IMR-90 (cell line): ENCODE measurements at regions not wholly inside any gene's neighbourhood (a gene's known extent, or its start where the extent isn't known, plus 50 kb on each side); places are given as distances from the start of the nearest gene placed in this dataset.

Source experiments
- ATAC-seq: fragments of 200-7000 bp; cut with Tn5 transposase; 2 replicates; pipeline ENCODE4 v1.9.1; 2020; ENCODE audit warnings: low read depth, mild to moderate bottlenecking, moderate library complexity
- BruUV-seq: library from RNA; stranded (reverse); fragments of 400-500 nt; replicated peaks from 2 replicates; lab custom pipeline; 2021; lab: Mats Ljungman, UMichigan
- CTCF ChIA-PET: fragments of 300-600 bp; formaldehyde crosslinking; extraction: SDS; loops from one replicate; lab custom pipeline; 2021; ENCODE audit warnings: antibody characterized with exemption; lab: Yijun Ruan, JAX
- POLR2A ChIA-PET: fragments of 300-600 bp; sonication (Branson Sonifier 250); formaldehyde crosslinking; loops from one replicate; lab custom pipeline; 2022; ENCODE audit warnings: antibody characterized with exemption; ENCODE audit not compliant: unreplicated experiment; lab: Charles Lee
- DNase-seq: peaks from one replicate; pipeline ENCODE4 v3.0.0; 2013
- H2AFZ ChIP-seq: replicated peaks from 2 replicates; pipeline ENCODE3; 2013; ENCODE audit warnings: low read length, mild to moderate bottlenecking; ENCODE audit not compliant: poor library complexity
- H2AK5ac ChIP-seq: 2 replicates; pipeline ENCODE4 v1.6.1; 2013; ENCODE audit warnings: low read depth, low read length, inconsistent platforms
- H2AK9ac ChIP-seq: replicated peaks from 2 replicates; pipeline ENCODE3; 2013; ENCODE audit warnings: mild to moderate bottlenecking, low read depth, low read length, moderate library complexity; ENCODE audit not compliant: poor library complexity
- H2BK120ac ChIP-seq: 2 replicates; pipeline ENCODE4 v1.6.1; 2013; ENCODE audit warnings: low read depth, low read length, inconsistent platforms
- H2BK15ac ChIP-seq: 3 replicates; pipeline ENCODE4 v1.6.1; 2013; ENCODE audit warnings: low read depth, low read length, inconsistent platforms
- H2BK20ac ChIP-seq: 2 replicates; pipeline ENCODE4 v1.6.1; 2013; ENCODE audit warnings: low read depth, mild to moderate bottlenecking, inconsistent platforms, low read length, moderate library complexity
- H2BK5ac ChIP-seq: 2 replicates; pipeline ENCODE4 v1.6.1; 2013; ENCODE audit warnings: mild to moderate bottlenecking, low read depth, low read length, inconsistent platforms; ENCODE audit not compliant: poor library complexity, severe bottlenecking
- H3K14ac ChIP-seq: replicated peaks from 2 replicates; pipeline ENCODE4 v1.6.1; 2013; ENCODE audit warnings: low read depth, low read length, inconsistent platforms
- H3K18ac ChIP-seq: 2 replicates; pipeline ENCODE4 v1.6.1; 2013; ENCODE audit warnings: low read depth, low read length, control low read depth
- H3K23ac ChIP-seq: 2 replicates; pipeline ENCODE4 v1.6.1; 2013; ENCODE audit warnings: low read depth, low read length, inconsistent platforms
- H3K27ac ChIP-seq: 2 replicates; pipeline ENCODE4 v1.5.1; 2013; ENCODE audit warnings: mild to moderate bottlenecking, control low read depth, low read length; ENCODE audit not compliant: insufficient read depth
- H3K27me3 ChIP-seq: 2 replicates; pipeline ENCODE4 v1.6.1; 2013; ENCODE audit warnings: low read length; ENCODE audit not compliant: control insufficient read depth, insufficient read depth
- H3K36me3 ChIP-seq: 2 replicates; pipeline ENCODE4 v1.6.1; 2013; ENCODE audit warnings: low read length, mixed read lengths; ENCODE audit not compliant: control insufficient read depth, insufficient read depth
- H3K4ac ChIP-seq: 2 replicates; pipeline ENCODE4 v1.6.1; 2013; ENCODE audit warnings: low read depth, low read length, inconsistent platforms
- H3K4me1 ChIP-seq: 2 replicates; pipeline ENCODE4 v1.6.1; 2013; ENCODE audit warnings: low read length, mixed read lengths; ENCODE audit not compliant: control insufficient read depth, insufficient read depth
- H3K4me2 ChIP-seq: 2 replicates; pipeline ENCODE4 v1.6.1; 2013; ENCODE audit warnings: low read depth, mild to moderate bottlenecking, control low read depth, low read length, moderate library complexity
- H3K4me3 ChIP-seq: 2 replicates; pipeline ENCODE4 v1.5.1; 2013; ENCODE audit warnings: low read depth, mild to moderate bottlenecking, control low read depth, low read length, moderate library complexity; ENCODE audit not compliant: insufficient read depth
- H3K56ac ChIP-seq: 2 replicates; pipeline ENCODE4 v1.6.1; 2013; ENCODE audit warnings: low read length, inconsistent platforms; ENCODE audit not compliant: insufficient read depth; ENCODE audit errors: extremely low read depth
- H3K79me1 ChIP-seq, 2 experiments: 2 replicates each; pipeline ENCODE4 v1.6.1; 2013; ENCODE audit warnings: low read length in 2 of 2, inconsistent platforms in 1 of 2, low read depth in 1 of 2
- H3K9ac ChIP-seq: 2 replicates; pipeline ENCODE4 v1.6.1; 2013; ENCODE audit warnings: low read depth, low read length, control low read depth
- H3K9me1 ChIP-seq: 2 replicates; pipeline ENCODE4 v1.6.1; 2013; ENCODE audit warnings: low read length, inconsistent platforms; ENCODE audit not compliant: insufficient read depth
- H3K9me3 ChIP-seq: 2 replicates; pipeline ENCODE4 v1.6.1; 2013; ENCODE audit warnings: low read length; ENCODE audit not compliant: control insufficient read depth, insufficient read depth
- H4K20me1 ChIP-seq: 2 replicates; pipeline ENCODE4 v1.6.1; 2013; ENCODE audit warnings: low read length, inconsistent platforms; ENCODE audit not compliant: insufficient read depth
- H4K5ac ChIP-seq: 2 replicates; pipeline ENCODE4 v1.6.1; 2013; ENCODE audit warnings: mild to moderate bottlenecking, low read depth, low read length, control low read depth
- H4K8ac ChIP-seq, 2 experiments: 2 replicates each; pipeline ENCODE4 v1.6.1; 2013; ENCODE audit warnings: low read depth in 2 of 2, low read length in 2 of 2, control low read depth in 1 of 2, inconsistent platforms in 1 of 2
- H4K91ac ChIP-seq: 2 replicates; pipeline ENCODE4 v1.6.1; 2013; ENCODE audit warnings: low read depth, low read length, inconsistent platforms; ENCODE audit not compliant: insufficient read depth
- CEBPB ChIP-seq: IDR thresholded peaks from 2 replicates; pipeline ENCODE4 v1.6.1; 2012; ENCODE audit warnings: low read depth, low read length, improper control_type of control experiment
- MAZ ChIP-seq: IDR thresholded peaks from 2 replicates; pipeline ENCODE4 v1.6.1; 2012; ENCODE audit warnings: low read depth, mild to moderate bottlenecking, low read length, improper control_type of control experiment, moderate library complexity, borderline replicate concordance
- MXI1 ChIP-seq: IDR thresholded peaks from 2 replicates; pipeline ENCODE4 v1.6.1; 2012; ENCODE audit warnings: low read depth, mild to moderate bottlenecking, low read length, moderate library complexity, borderline replicate concordance
- NFE2L2 ChIP-seq: fragments of 150-350 bp; IDR thresholded peaks from 2 replicates; pipeline ENCODE4 v1.6.1; 2016; ENCODE audit warnings: low read depth, mild to moderate bottlenecking, low read length
- SMC3 ChIP-seq: fragments of 150-350 bp; IDR thresholded peaks from 2 replicates; pipeline ENCODE4 v1.6.1; 2016; ENCODE audit warnings: low read depth, mild to moderate bottlenecking, antibody characterized with exemption, low read length, moderate library complexity
- WGBS, 2 experiments: methylation state at CpG; one replicate each; pipeline versions ENCODE4 v1.1.5 to v1.1.7; 2013; ENCODE audit warnings: missing lambda C conversion rate in 2 of 2; ENCODE audit not compliant: insufficient read length in 1 of 2; ENCODE audit errors: extremely low coverage in 2 of 2; 5-methylcytosine and 5-hydroxymethylcytosine counted together
- dilution Hi-C: fragments of 300-500 bp; cut with HindIII; formaldehyde crosslinking; loops from one replicate; pipeline ENCODE4 v1.14.3; 2018; ENCODE audit warnings: low sequenced_read_pairs; ENCODE audit not compliant: unreplicated experiment
- in situ Hi-C: fragments of 300-500 bp; cut with MboI; formaldehyde crosslinking; loops from 3 replicates; pipeline ENCODE4 v1.14.3; 2019; ENCODE audit warnings: low sequenced_read_pairs, inconsistent platforms, mixed read lengths
- intact Hi-C: fragments of 100-400 bp; cut with micrococcal nuclease; formaldehyde crosslinking; loops from 2 replicates; pipeline ENCODE4 v1.10.0; 2022
- TF ChIP-seq, protein P1 (sequence below): fragments of 150-350 bp; IDR thresholded peaks from 2 replicates; pipeline ENCODE4 v1.6.1; 2017; ENCODE audit warnings: mild to moderate bottlenecking, antibody characterized with exemption, low read length, low read depth

DNA sequence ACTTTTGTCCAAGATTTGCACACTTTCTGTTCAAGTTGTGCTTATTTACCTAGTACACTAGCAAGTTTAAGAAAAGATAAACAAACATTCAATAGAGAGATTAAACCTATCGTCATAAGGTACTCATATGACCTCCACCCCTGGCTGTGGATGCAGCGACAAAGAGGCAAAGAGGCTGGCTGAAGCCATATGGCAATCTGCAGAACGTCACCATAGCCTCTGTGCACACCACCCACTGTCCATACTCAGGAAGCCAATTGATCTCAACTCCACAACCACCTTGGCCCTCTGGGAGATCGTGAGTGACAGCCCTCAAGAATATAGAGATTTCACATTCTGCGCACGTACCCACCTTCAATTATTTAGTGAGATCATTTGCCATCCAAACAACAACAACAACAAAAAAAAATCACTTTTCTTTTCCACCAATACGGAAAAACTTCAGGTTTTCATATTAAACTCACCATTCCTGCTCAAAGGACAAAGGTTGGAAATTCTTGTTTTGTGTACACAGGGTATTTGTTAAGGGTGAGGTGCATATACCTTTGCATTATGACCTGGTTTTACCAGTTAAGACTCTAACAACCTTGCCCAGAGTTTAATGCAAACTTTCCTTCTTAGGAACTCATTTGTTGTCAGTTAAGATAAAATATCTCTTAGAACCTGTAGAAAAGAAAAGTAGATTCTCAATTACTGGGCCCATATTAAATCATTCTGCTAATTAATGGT, 243.0 kb upstream of the FSTL5 start:
- Histone ChIP-seq H4K8ac (no peak overlapping the region), H3K56ac (no peak overlapping the region), H3K79me1 (no peaks in the 10 kb centered on the region), H2AFZ (no peak overlapping the region), H2AK9ac (no peak overlapping the region), H3K9me3 (peaks cover 13% of the 10 kb centered on the region), H3K4me1 (no peaks in the 10 kb centered on the region), H3K27me3 (no peaks in the 10 kb centered on the region), H3K23ac (no peak overlapping the region), H4K20me1 (no peaks in the 10 kb centered on the region), H2BK20ac (no peak overlapping the region), H4K91ac (no peak overlapping the region), H2BK5ac (no peak overlapping the region), H2BK120ac (no peak overlapping the region), H2BK15ac (no peak overlapping the region), H4K5ac (no peak overlapping the region), H3K36me3 (no peaks in the 10 kb centered on the region), H3K9ac (no peak overlapping the region), H3K4me3 (no peak overlapping the region), H3K9me1 (no peaks in the 10 kb centered on the region), H3K27ac (no peak overlapping the region), H3K4ac (no peak overlapping the region), H3K4me2 (no peak overlapping the region), H2AK5ac (no peak overlapping the region), H3K14ac (no peak overlapping the region), H3K18ac (no peak overlapping the region)
- 0% methylated on average over 1 of the region's 7 CpGs; no CpG with 5 or more reads in 1 of the 2 experiments for WGBS, 2 experiments
- DNase-seq = no peak
- no peak for ATAC-seq
- no peak for TF ChIP-seq NFE2L2
- TF ChIP-seq CEBPB = no peak
- TF ChIP-seq MAZ = no peak
- TF ChIP-seq, protein P1, sequence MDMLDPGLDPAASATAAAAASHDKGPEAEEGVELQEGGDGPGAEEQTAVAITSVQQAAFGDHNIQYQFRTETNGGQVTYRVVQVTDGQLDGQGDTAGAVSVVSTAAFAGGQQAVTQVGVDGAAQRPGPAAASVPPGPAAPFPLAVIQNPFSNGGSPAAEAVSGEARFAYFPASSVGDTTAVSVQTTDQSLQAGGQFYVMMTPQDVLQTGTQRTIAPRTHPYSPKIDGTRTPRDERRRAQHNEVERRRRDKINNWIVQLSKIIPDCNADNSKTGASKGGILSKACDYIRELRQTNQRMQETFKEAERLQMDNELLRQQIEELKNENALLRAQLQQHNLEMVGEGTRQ = no peak
- TF ChIP-seq MXI1 = no peak
- no peak for TF ChIP-seq SMC3
- POLR2A ChIA-PET = no interaction called here
- BruUV-seq = no TSS peak
- intact Hi-C loops = no loop called here
- CTCF ChIA-PET = no interaction called here
- in situ Hi-C loops = no loop called here
- dilution Hi-C loops = no loop called here
